GM19035 (cell line): ENCODE measurements at regions not wholly inside any gene's neighbourhood (a gene's known extent, or its start where the extent isn't known, plus 50 kb on each side); places are given as distances from the start of the nearest gene placed in this dataset.
A peak's percentile ranks its signal among the peaks of the same experiment; 100 is the strongest.
"Not testable (repeated sequence)": the region's sequence is repeated elsewhere in the genome, so short reads cannot be mapped to it uniquely, and the experiment has no call there.

Source experiments
- ATAC-seq: cut with Tn5 transposase; IDR thresholded peaks from one replicate; pipeline ENCODE4 v1.9.1; 2021; ENCODE audit not compliant: unreplicated experiment

DNA sequence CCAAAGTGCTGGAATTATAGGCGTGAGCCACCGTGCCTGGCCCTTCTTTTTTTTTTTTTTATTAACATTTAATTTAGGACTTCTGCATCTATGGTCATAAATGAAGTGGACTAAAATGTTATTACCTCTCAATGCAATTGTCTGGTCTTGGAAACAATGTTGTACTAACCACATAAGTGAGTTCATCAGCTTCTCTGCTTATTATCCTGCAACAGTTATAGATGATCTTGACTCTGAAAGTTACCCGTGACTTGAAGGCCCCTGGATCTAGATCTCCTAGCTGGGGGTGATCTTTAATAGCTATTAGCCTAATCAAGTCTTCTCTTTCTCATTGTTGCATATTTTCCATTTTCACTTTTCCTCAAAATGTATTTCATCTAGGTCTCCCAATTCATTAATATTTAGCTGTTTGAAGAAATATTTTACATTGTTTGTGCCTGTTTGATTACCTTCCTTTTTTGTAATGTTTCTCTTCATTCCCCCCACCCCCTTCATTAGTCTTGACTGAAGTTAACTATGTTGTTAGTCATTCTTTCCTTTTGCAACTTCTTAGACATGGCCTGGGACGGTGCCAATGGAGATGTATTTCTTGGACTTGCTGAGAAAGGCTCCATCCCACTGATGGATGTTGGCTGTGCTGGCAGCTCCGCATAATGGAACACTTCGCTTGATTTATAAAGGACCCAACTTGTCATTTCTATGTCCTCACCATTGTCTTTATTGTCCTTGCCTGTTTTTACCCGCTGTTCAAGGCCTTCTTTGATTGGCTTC lies 141.6 kb upstream of the RIOK3 start:
- ATAC-seq: no peak

GRCh38 chr18:23313379-23313778 lies 139.7 kb upstream of the RIOK3 start:
- ATAC-seq: no peak

DNA sequence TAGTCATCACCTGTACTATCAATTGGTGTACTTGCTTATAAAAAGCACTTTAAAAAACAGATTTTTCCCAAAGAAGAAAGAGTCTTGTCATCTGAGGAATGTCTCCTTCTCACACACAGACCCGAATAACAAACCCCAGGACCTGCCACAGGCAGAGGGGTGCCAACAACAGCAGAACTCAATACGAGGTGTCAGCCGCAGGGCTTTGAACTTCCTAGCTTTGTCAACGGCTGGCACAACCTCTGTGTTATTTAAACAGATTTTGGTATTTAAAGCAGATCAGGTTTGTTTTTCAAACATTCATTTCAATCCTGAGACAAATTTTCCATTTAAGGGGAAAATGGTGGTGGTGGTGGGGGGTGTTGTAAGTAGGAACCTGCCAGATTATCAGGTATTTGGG lies 138.4 kb upstream of the RIOK3 start:
- no peak for ATAC-seq

DNA sequence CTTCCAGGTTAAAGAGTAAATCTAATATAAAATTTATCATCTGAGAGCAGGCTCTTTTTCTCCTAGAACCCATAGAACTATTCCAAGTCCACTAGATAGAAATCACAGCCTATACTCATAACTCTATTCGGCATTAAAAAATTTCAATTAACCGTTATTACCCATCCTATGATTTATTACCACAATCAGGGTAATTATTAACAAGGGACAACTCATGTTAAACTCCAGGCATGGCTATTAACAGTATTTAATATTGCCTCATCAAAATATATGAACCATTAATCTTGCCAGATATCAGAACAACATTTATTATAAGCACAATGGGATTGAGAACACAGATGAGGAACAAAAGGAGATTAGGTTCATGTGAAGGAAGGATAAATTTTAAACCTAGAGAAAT lies 136.8 kb upstream of the RIOK3 start:
- ATAC-seq: no peak

GRCh38 chr18:23316988-23317387 lies 136.1 kb upstream of the RIOK3 start:
- no peak for ATAC-seq

- no peak for ATAC-seq
Observed at GRCh38 chr18:23317975-23318675, 135.0 kb upstream of the RIOK3 start.

- no peak for ATAC-seq
Observed at GRCh38 chr18:23320709-23321236, 132.3 kb upstream of the RIOK3 start.

- ATAC-seq: no peak
Observed at GRCh38 chr18:23321996-23322395, 131.1 kb upstream of the RIOK3 start.

DNA sequence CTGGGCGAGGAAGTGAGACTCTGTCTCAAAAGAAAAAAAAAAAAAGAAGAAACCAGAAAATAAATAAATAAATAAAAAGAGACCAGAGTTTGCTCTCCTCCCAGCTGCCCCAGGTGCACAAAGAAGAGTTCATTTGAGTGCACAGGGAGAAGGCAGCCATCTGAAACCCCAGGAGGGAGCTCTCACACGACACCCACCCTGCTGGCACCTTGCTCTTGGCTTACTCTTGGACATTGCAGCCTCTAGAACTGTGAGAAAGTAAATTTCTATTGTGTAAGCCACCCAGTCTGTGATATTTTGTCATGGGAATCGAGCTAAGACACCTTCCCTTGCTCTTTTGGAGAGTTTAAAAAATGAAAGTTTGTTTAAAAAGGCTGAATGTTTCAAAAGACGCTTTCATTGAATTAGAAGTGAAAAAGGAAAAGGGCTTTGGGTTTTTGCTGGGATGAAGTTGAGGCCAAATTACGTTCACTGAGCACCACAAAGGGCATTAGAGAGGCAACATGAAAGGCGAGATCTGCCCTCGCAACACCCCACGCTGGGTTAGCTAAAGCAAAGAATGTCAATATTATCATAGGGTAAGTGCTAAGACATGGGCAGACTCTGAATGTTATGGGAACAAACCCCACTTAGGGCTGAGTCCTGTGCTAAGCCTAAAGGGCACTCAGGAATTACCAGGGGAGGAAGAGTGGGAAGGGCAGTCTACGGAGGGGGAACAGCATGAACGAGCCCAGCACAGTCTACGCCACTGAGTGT lies 128.9 kb upstream of the RIOK3 start:
- no peak for ATAC-seq

DNA sequence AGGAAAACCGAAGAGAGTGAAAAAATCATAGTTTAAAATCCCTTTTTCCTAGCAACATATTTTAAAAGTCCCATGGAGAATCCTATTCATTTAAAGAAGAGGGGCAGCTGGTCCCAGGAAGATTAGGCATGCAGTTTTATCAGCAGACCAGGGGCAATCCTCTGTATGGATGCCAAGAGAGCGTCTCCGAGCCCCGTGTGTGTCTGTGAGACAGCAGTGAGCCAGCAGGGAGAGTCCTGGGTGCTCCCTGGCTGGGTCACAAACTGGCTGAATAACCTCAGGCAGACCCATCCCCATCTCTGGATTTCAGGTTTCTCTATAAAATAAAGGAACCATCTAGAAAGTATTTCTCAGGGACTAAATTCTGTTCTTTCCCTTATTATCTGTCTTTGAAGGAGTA lies 128.2 kb upstream of the RIOK3 start:
- ATAC-seq: no peak

DNA sequence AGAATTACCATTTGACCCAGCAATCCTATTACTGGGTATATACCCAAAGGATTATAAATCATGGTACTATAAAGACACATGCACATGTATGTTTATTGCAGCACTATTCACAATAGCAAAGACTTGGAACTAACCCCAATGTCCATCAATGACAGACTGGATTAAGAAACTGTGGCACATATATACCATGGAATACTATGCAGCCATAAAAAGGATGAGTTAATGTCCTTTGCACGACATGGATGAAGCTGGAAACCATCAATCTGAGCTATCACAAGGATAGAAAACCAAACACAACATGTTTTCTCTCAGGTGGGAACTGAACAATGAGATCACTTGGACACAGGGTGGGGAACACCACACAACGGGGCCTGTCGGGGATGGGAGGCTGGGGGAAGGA lies 123.4 kb upstream of the RIOK3 start:
- not testable (repeated sequence) for ATAC-seq

DNA sequence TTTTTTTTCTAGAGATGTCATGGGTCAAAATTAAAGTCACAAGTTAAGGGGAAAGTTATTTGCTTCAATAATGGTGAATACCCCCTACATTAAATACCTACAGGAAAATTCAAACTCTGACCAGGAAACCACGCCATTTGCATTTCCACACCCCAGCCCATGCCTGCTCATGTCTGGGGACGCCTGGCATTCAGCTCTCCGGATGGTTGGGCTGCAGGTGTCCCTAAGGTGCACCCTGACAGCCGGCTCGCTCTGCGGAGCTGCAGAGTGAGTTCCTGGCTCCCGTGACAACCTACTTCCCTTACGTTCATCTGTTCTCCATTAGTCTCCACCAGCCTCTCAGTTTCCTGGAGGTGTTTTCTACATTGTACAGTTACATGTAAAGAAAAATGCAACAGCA lies 122.7 kb upstream of the RIOK3 start:
- ATAC-seq: peak; percentile 70

DNA sequence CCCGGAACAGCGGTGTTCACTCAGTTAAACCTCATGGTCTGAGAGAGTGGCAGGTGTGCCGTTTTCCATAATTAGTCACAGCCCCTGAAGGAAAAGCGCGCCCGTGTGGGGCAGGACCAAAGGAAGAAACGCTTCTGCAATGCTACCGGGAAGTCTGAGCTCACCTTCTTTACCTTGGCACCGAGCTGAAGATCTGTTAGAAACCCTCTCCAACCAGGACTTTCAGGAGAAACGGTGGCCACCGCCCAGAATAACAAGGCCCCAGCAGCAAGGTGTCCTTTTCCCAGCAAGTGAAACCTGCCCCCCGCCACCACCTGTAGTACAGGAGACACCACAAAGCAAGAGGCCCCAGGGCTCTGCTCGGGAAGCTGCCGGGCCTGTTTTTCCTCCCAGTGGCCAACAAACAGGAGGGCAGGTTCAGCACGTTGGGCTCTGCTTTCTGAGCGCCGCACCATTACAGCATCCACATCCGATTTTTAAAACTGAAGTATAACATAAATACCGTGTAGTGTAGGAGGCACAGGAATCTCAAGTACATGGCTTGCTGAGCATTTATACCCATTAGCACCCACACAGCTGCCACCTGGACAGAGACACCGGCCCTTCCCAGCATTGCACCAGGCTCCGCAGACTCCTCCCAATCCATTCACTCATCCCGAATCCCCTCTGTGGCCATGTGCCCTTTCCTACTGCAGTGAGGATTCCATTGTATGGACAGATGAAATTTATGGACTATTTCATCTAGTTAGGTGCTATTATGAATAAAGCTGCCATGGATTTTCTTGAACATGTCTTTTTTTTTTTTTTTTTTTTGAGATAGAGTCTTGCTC lies 121.8 kb upstream of the RIOK3 start:
- ATAC-seq: no peak

DNA sequence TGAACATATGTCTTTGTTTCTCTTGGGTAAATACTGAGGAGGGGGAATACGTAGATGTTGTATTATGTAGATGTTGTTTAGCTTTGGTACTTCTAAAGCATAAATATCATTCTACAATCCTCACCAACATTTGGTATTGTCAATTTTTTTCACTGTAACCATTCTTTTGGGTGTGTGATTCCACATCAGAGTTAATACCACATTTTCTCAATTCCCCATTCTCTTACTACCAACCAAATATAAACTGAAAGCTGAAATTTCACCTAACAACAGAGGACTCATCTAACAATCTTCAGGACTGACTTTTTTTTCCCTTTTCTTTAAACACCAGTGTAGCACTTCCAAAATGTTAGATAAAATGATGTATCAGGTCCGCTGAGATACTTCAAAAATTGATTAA lies 120.7 kb upstream of the RIOK3 start:
- no peak for ATAC-seq

- no peak for ATAC-seq
Observed at GRCh38 chr18:23333827-23334226, 119.3 kb upstream of the RIOK3 start.

DNA sequence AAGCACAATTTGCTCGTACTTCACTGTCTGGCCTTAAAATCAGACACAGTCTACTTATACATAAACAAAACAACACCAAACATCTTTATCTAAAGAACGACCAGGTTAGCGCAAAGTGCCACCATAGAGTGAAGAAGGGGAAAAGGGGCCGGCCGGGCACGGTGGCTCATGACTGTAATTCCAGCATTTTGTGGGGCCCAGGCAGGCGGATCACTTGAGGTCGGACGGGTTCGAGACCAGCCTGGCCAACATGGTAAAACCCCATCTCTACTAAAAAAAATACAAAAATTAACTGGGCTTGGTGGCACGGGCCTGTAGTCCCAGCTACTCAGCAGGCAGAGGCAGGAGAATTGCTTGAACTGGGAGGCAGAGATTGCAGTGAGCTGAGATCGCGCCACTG lies 118.5 kb upstream of the RIOK3 start:
- ATAC-seq: no peak

DNA sequence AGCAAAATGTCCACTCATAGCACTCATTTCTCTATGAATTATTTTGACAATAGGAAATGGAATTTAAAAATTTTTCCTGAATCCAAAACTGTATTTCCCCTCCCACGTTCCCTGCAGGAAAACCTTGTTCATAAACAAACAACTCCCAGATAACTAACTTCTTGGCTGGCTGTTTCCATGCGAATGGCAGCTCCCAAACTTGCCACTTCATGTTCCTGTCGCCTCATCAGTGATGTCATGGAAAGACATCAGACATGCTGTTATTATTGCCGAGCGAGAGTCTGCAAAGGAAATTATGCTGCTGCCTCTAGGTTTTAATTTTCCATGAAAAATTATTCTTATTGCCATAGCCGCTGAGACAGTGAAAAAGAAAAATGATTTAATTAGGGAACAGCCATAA lies 117.0 kb upstream of the RIOK3 start:
- ATAC-seq: no peak

GRCh38 chr18:23337599-23338444 lies 115.3 kb upstream of the RIOK3 start:
- no peak for ATAC-seq

DNA sequence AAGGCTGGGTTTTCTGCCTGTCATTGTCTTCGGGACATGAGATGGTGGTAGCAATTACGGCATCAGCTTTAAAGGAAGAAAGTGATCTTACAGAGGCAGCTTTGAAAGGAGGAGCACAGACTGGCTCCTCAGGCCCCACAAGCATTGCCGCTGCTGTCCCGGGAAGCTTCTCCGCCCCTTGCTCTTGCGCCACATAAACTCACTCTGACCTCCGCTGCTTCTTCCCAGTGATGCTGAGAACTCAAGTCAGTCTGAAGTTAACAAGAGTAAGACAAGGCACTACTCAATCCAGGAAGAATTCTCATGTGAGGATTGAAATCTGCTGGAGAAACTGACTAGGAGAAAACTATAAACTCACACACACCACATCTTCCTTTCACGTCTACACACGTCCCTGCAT lies 112.4 kb upstream of the RIOK3 start:
- no peak for ATAC-seq

DNA sequence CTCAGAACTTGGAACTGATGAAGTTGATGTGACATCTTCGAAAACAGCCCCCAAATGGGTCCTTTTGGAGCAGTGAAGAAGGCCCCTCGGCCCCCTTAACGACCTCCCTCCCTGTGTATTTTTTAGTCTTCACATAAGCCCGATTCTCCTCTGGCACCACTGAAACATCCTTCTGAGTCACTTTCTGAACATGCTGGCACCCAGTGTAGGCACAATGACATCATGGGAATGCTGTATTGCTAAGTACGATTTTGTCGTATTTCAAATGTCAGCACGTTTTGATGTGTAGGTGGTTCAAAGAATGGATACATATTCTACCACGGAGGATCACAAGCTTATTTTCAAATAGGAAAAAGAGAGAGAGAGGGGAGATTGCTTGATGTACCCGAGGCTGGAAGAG lies 111.7 kb upstream of the RIOK3 start:
- no peak for ATAC-seq
